GM12872 (cell line): ENCODE measurements at regions not wholly inside any gene's neighbourhood (a gene's known extent, or its start where the extent isn't known, plus 50 kb on each side); places are given as distances from the start of the nearest gene placed in this dataset.

Experiments
- TF ChIP-seq, protein P1 (sequence below): IDR thresholded peaks from 3 replicates; pipeline ENCODE4 v1.5.1; 2011; ENCODE audit warnings: low read depth, mild to moderate bottlenecking, low read length, moderate library complexity; ENCODE audit not compliant: insufficient read depth

DNA sequence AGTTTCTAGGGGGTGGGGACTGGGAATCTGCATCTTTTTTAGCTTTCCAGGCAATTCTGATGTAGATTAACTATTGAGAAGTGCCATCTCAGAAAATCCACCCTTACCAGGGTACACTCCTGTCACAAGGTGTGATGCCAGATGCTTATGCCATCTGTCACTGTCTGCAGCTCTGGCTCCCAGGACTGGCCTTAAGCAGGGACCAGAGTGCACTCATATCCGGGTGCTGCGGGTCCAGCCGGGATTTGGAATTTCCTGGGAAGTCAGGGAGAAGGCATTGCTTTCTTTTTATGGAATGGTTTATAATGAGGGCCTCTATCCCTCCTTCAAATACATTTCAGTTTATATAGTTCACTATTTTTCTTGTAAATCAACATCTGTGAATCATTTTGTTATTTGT lies 92.6 kb downstream of the TMEM174 start:
- TF ChIP-seq, protein P1, sequence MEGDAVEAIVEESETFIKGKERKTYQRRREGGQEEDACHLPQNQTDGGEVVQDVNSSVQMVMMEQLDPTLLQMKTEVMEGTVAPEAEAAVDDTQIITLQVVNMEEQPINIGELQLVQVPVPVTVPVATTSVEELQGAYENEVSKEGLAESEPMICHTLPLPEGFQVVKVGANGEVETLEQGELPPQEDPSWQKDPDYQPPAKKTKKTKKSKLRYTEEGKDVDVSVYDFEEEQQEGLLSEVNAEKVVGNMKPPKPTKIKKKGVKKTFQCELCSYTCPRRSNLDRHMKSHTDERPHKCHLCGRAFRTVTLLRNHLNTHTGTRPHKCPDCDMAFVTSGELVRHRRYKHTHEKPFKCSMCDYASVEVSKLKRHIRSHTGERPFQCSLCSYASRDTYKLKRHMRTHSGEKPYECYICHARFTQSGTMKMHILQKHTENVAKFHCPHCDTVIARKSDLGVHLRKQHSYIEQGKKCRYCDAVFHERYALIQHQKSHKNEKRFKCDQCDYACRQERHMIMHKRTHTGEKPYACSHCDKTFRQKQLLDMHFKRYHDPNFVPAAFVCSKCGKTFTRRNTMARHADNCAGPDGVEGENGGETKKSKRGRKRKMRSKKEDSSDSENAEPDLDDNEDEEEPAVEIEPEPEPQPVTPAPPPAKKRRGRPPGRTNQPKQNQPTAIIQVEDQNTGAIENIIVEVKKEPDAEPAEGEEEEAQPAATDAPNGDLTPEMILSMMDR: no peak

DNA sequence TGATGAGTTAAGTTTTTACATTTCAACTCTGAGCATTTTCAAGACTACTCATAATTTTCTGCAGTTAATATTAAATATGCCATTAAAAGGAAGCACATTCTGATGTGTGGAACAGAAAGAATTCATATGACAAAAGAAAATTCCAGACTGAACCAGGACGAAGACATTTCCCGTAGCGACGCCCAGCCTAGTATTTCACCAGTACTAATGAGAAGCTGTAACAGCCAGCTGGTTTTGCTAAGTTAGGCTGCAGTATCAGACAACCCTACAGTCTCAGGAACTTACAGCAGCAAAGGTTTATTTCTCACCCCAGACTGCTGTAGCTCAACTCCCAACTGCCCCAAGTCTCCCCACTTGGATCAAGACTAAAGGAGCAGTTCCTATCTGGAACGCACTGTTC lies 91.6 kb downstream of the TMEM174 start:
- TF ChIP-seq, protein P1: no peak

DNA sequence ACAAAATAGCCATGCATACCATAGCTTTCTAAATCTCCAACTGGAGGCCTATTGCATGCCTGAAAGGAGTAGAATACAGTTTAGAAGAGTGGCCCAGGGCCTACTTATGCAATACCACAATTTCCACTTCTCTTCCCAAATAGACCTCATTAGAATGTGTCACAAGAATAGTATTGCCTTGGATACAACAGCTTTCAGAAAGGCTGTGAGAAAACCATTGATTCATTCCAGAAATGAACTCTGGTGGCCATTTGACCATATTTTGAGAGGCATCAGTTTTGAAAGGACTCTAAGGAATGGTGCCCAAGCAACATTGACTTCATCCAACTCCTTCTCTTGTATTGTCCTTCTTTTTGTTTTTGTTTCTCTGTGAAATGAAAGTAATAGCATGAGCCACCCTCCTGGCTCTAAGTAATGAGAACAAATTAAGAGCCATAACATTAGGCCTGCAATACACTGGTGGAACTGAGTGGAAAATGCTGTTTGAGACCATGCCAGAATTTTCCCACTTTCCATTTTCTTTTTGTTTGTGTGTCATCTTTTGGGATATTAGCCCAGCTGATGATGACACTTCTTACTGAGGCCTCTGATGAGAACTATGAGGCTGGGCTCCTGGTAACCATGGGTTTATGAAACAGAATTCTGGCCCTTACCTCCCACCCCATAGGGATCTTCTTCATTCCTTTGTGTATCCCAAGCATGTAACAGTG lies 90.2 kb downstream of the TMEM174 start:
- TF ChIP-seq, protein P1: no peak

DNA sequence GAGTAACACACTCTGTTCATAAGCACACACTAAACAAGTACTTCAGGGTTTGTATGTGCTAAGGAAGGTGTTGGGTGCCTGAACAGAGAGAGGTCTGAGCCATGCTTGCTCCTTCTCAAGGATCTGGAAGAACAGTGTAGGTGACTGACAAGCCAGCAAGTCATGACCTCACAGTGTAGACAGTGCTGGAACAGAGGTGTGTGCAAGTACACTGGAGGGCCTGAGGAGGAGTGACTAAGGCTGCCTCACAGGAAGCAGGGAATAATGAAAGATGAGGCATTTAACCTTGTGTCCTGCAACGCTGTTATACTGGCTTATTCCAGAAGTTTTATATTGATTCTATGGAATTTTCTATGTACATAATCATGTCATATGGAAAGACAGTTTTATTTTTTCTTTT lies 83.9 kb downstream of the TMEM174 start:
- TF ChIP-seq, protein P1: no peak

DNA sequence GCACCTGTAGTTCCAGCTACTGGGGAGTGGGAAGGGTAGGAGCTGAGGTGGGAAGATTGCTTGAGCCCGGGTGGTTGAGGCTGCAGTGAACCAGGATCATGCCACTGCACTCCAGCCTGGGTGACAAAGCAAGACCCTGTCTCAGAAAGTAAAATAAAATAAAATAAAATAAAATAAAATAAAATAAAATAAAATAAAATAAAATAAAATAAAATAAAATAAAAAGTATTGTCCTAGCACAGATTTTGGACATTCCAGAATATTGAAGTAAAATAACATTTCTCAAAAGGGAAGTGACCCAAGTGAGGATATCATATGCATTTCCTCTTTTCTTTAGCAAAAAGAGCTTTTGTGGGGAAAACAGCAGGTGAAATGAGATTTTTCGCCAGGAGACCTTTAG lies 83.5 kb downstream of the TMEM174 start:
- TF ChIP-seq, protein P1: no peak

DNA sequence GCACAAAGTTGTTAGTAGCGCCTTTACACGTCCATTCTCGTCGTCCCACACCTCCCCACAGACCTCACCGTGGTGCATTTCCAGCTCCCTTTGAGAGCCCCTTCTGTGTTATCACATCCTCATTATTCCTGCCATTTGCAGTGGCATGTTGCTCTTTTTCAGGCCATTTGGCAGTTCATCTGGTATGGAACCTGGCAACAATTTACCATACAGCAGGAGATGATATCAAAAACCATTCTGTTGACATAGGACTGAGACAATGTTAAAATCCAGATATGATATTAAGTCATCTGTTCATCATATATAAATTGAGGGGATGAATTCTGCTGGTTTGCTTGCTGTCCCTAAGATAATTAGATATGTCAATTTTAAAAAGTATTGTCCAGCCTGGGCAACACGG lies 83.0 kb downstream of the TMEM174 start:
- TF ChIP-seq, protein P1: no peak

DNA sequence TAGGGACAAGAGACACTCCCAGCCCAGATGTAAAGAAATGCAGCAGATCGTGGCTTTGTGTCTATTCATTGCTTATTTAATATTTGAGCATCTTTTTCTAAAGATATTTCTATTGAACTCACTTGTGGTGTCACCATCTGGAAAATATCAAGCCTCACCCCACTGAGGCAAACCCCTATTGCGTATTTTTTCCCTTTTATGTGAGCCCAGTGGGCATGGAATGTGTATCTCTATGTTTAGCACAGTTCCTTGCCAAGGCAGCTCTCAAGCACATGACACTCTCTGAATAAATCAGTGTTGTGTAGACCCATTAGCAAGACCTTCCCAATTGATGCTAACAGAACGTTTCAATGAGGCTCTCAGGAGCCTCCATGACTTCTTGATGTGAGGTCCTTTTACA lies 81.6 kb downstream of the TMEM174 start:
- TF ChIP-seq, protein P1: no peak
